Cardiac muscle cell (in vitro differentiated cells and primary cell): ENCODE measurements at regions not wholly inside any gene's neighbourhood (a gene's known extent, or its start where the extent isn't known, plus 50 kb on each side); places are given as distances from the start of the nearest gene placed in this dataset.
"Not testable (repeated sequence)": the region's sequence is repeated elsewhere in the genome, so short reads cannot be mapped to it uniquely, and the experiment has no call there.

Experiments
- DNase-seq, 2 donors: peaks; one replicate each; pipeline versions ENCODE4 v3.0.0 to v3.0.0-alpha.2; 2010 to 2017; ENCODE audit warnings: low read depth in 1 of 2, low spot score in 1 of 2
- H3K27ac ChIP-seq: fragments of 200-600 bp; sonication (generic); 2 replicates; pipeline ENCODE4 v1.5.1; 2016
- H3K27me3 ChIP-seq: fragments of 200-600 bp; sonication (generic); 2 replicates; pipeline ENCODE4 v1.6.0; 2016; ENCODE audit warnings: control low read depth
- H3K36me3 ChIP-seq: fragments of 200-600 bp; sonication (generic); 2 replicates; pipeline ENCODE4 v1.5.1; 2016; ENCODE audit warnings: control low read depth
- H3K4me1 ChIP-seq: fragments of 200-600 bp; sonication (generic); 2 replicates; pipeline ENCODE4 v1.8.1; 2017; ENCODE audit warnings: low read depth, mild to moderate bottlenecking, mixed run types
- H3K4me3 ChIP-seq: fragments of 200-600 bp; sonication (generic); 2 replicates; pipeline ENCODE4 v1.5.1; 2016; ENCODE audit warnings: mild to moderate bottlenecking
- H3K9me3 ChIP-seq: fragments of 200-600 bp; sonication (generic); 2 replicates; pipeline ENCODE4 v1.5.1; 2017; ENCODE audit warnings: low read depth, mild to moderate bottlenecking, control low read depth
- TF ChIP-seq, protein P1 (sequence below): IDR thresholded peaks from 2 replicates; pipeline ENCODE4 v1.5.1; 2012; ENCODE audit warnings: low read depth, mild to moderate bottlenecking, low read length

DNA sequence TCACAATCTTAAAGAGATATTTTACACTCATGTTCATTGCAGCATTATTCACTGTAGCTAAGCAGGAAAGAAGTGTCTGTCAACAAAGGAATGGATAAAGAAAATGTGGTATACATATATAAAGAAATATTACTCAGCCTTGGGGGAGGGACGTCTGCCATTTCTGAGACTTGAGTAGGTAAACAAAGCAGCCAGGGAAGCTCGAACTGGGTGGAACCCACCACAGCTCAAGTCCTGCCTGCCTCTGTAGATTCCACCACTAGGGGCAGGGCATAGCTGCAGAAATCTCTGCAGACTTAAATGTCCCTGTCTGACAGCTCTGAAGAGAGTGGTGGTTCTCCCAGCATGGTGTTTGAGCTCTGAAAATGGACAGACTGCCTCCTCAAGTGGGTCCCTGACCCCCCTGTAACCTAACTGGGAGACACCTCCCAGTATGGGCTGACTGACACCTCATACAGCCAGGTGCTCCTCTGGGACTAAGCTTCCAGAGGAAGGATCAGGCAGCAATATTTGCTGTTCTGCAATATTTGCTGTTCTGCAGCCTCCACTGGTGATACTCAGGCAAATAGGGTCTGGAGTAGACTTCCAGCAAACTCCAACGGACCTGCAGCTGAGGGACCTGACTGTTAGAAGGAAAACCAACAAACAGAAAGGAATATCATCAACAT, 183.3 kb upstream of the SSTR4 start:
- H3K4me1 ChIP-seq: not testable (repeated sequence)
- DNase-seq: peak; percentile 44 to 61

DNA sequence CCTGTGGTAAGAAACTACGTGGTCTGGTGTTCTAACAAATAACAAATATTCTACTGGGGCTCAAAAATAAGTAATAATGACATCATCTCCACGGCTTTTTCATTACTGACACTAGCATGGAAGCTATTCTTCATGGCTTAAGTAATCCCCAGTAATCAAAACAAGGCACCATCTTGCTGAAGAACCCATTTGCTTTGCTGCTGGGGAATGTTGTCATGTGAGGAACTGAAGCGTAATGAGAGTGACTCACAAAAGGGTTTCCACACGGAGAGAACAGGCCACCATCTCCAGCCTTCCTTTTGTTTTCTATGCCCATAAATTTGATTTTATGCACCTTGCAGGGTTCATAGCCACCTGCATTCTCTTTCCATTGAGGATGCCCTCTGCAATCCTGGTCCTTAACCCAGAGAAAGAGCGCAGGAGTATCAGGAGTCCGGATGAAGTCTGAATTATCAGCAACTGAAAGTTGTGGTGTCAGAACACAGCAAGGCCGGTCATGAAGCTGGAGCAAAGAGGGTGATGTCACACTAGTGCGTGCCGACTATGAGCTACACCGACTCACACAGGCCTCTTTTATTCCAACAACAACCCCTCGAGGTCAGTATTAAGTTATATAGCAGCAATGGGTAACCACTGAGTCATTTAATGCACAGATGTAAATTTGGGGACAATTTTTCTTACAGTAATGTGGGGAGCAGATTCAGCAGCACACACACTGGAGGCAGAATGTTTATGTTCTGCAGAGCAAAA, 173.7 kb upstream of the SSTR4 start:
- no peak overlapping the region for H3K27ac ChIP-seq

More for the DNA sequence above, 183.3 kb upstream of the SSTR4 start:
- not testable (repeated sequence) for H3K36me3 ChIP-seq, H3K9me3 ChIP-seq, H3K27ac ChIP-seq, H3K27me3 ChIP-seq, H3K4me3 ChIP-seq
- TF ChIP-seq, protein P1, sequence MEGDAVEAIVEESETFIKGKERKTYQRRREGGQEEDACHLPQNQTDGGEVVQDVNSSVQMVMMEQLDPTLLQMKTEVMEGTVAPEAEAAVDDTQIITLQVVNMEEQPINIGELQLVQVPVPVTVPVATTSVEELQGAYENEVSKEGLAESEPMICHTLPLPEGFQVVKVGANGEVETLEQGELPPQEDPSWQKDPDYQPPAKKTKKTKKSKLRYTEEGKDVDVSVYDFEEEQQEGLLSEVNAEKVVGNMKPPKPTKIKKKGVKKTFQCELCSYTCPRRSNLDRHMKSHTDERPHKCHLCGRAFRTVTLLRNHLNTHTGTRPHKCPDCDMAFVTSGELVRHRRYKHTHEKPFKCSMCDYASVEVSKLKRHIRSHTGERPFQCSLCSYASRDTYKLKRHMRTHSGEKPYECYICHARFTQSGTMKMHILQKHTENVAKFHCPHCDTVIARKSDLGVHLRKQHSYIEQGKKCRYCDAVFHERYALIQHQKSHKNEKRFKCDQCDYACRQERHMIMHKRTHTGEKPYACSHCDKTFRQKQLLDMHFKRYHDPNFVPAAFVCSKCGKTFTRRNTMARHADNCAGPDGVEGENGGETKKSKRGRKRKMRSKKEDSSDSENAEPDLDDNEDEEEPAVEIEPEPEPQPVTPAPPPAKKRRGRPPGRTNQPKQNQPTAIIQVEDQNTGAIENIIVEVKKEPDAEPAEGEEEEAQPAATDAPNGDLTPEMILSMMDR: peak; percentile 80

GRCh38 chr20:22861990-22862389, 173.1 kb upstream of the SSTR4 start:
- no peak overlapping the region for H3K27ac ChIP-seq

More for the DNA sequence above, 173.7 kb upstream of the SSTR4 start:
- H3K4me1 ChIP-seq: no peaks in the 10 kb centered on the region
- H3K4me3 ChIP-seq: no peak overlapping the region
- no peaks in the 10 kb centered on the region for H3K36me3 ChIP-seq
- no peaks in the 10 kb centered on the region for H3K9me3 ChIP-seq
- peak in 1 of 2 donors; percentile 21 for DNase-seq
- TF ChIP-seq, protein P1: no peak
- H3K27me3 ChIP-seq: peaks cover 11% of the 10 kb centered on the region

DNA sequence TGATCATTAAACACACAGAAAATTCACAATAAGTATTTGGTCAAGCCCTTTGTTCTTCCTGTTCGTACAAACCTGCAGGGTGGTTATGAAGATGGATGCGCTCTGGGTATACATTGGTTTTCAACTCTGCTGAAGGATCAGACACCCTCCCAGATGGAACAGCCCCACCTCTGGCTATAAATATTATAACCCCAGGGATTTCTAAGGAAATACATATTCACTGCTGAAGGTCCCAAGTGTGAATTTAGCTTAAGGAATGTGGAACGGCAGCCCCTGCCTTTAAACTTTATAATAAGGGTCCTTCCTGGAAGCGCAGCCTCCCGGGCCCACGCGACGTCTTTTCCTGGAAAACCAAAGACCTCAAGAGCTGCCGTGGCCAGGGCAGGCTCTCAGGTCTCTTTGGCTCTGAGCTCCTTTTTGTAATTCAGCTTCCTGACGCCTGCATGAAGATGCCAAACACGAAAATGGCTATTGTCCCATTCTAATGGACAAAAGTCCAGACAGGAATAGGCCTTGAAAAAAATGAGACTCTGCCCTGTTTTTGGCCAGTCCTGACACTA, 172.4 kb upstream of the SSTR4 start:
- no peak overlapping the region for H3K27ac ChIP-seq

More at GRCh38 chr20:22861990-22862389, 173.1 kb upstream of the SSTR4 start:
- H3K4me1 ChIP-seq: no peaks in the 10 kb centered on the region
- DNase-seq: peak in 1 of 2 donors; percentile 3
- H3K27me3 ChIP-seq: peaks cover 11% of the 10 kb centered on the region
- TF ChIP-seq, protein P1: no peak
- H3K4me3 ChIP-seq: no peak overlapping the region
- no peaks in the 10 kb centered on the region for H3K9me3 ChIP-seq
- H3K36me3 ChIP-seq: no peaks in the 10 kb centered on the region

GRCh38 chr20:22863826-22864225, 171.3 kb upstream of the SSTR4 start:
- peak in 1 of 2 donors; percentile 3 for DNase-seq

More for the DNA sequence above, 172.4 kb upstream of the SSTR4 start:
- H3K9me3 ChIP-seq: no peaks in the 10 kb centered on the region
- no peaks in the 10 kb centered on the region for H3K4me1 ChIP-seq
- H3K27me3 ChIP-seq: peaks cover 11% of the 10 kb centered on the region
- H3K4me3 ChIP-seq: no peak overlapping the region
- TF ChIP-seq, protein P1: peak; percentile 14
- H3K36me3 ChIP-seq: no peaks in the 10 kb centered on the region
- DNase-seq: no peak

More at GRCh38 chr20:22863826-22864225, 171.3 kb upstream of the SSTR4 start:
- Histone ChIP-seq H3K27ac (no peak overlapping the region), H3K36me3 (no peaks in the 10 kb centered on the region), H3K9me3 (no peaks in the 10 kb centered on the region), H3K4me1 (no peaks in the 10 kb centered on the region), H3K27me3 (peaks cover 11% of the 10 kb centered on the region), H3K4me3 (no peak overlapping the region)
- TF ChIP-seq, protein P1: no peak
